SK-N-SH treated with all-trans-retinoic acid at 6 μM for 48 hours (cell line): ENCODE measurements at regions not wholly inside any gene's neighbourhood (a gene's known extent, or its start where the extent isn't known, plus 50 kb on each side); places are given as distances from the start of the nearest gene placed in this dataset.

Source experiments
- ATAC-seq: fragments of 200-7000 bp; cut with Tn5 transposase; 3 replicates; pipeline ENCODE4 v1.9.1; 2020; ENCODE audit warnings: mild to moderate bottlenecking, moderate library complexity
- ARNTL ChIP-seq: fragments of 450-650 bp; formaldehyde crosslinking; IDR thresholded peaks from 2 replicates; pipeline ENCODE4 v1.5.0; 2020; ENCODE audit warnings: low read depth, mild to moderate bottlenecking, moderate library complexity, borderline replicate concordance
- BACH2 ChIP-seq: fragments of 250-450 bp; sonication (Bioruptor Pico); IDR thresholded peaks from 2 replicates; pipeline ENCODE4 v1.9.0; 2021; ENCODE audit warnings: mild to moderate bottlenecking, borderline replicate concordance
- CREB5 ChIP-seq: fragments of 250-450 bp; sonication (Bioruptor Pico); IDR thresholded peaks from 2 replicates; pipeline ENCODE4 v1.5.1; 2020; ENCODE audit warnings: low read depth, mild to moderate bottlenecking, moderate library complexity
- ESRRG ChIP-seq: fragments of 250-450 bp; sonication (Bioruptor Pico); IDR thresholded peaks from 2 replicates; pipeline ENCODE4 v1.6.1; 2021; ENCODE audit warnings: mild to moderate bottlenecking
- ISL1 ChIP-seq: fragments of 250-450 bp; sonication (Bioruptor Pico); IDR thresholded peaks from 2 replicates; pipeline ENCODE4 v2.1.2; 2022; ENCODE audit warnings: mild to moderate bottlenecking, moderate library complexity
- OSR1 ChIP-seq: fragments of 250-450 bp; sonication (Bioruptor Pico); IDR thresholded peaks from 2 replicates; pipeline ENCODE4 v1.8.0; 2022; ENCODE audit warnings: moderate library complexity, mild to moderate bottlenecking, inconsistent platforms
- PATZ1 ChIP-seq: fragments of 250-450 bp; sonication (Bioruptor Pico); IDR thresholded peaks from 2 replicates; pipeline ENCODE4 v1.8.0; 2020; ENCODE audit warnings: mild to moderate bottlenecking, moderate library complexity, borderline replicate concordance
- PPARA ChIP-seq: fragments of 250-450 bp; sonication (Bioruptor Pico); IDR thresholded peaks from 2 replicates; pipeline ENCODE4 v1.5.0; 2020; ENCODE audit warnings: mild to moderate bottlenecking, borderline replicate concordance
- RARB ChIP-seq: fragments of 250-450 bp; sonication (Bioruptor Pico); IDR thresholded peaks from 2 replicates; pipeline ENCODE4 v1.8.0; 2021; ENCODE audit warnings: mild to moderate bottlenecking, moderate library complexity
- TCF4 ChIP-seq: fragments of 250-450 bp; sonication (Bioruptor Pico); IDR thresholded peaks from 2 replicates; pipeline ENCODE4 v1.8.0; 2021; ENCODE audit warnings: mild to moderate bottlenecking, moderate library complexity, borderline replicate concordance
- TSHZ2 ChIP-seq: fragments of 250-450 bp; sonication (Bioruptor Pico); IDR thresholded peaks from 2 replicates; pipeline ENCODE4 v1.5.0; 2020; ENCODE audit warnings: mild to moderate bottlenecking, moderate library complexity
- ZFP3 ChIP-seq: fragments of 250-450 bp; sonication (Bioruptor Pico); IDR thresholded peaks from 2 replicates; pipeline ENCODE4 v1.5.0; 2020; ENCODE audit warnings: mild to moderate bottlenecking, moderate library complexity
- ZFP30 ChIP-seq: fragments of 450-650 bp; formaldehyde crosslinking; IDR thresholded peaks from 2 replicates; pipeline ENCODE4 v1.5.0; 2022; ENCODE audit warnings: mild to moderate bottlenecking, moderate library complexity
- ZNF565 ChIP-seq: fragments of 450-650 bp; formaldehyde crosslinking; conservative IDR thresholded peaks from 2 replicates; pipeline ENCODE4 v1.5.0; 2020; ENCODE audit warnings: low read depth, mild to moderate bottlenecking, moderate library complexity
- ZNF70 ChIP-seq: fragments of 450-650 bp; formaldehyde crosslinking; IDR thresholded peaks from 2 replicates; pipeline ENCODE4 v1.5.0; 2020; ENCODE audit warnings: mild to moderate bottlenecking, moderate library complexity
- ZNF8 ChIP-seq: fragments of 450-650 bp; formaldehyde crosslinking; IDR thresholded peaks from 2 replicates; pipeline ENCODE4 v1.5.0; 2020; ENCODE audit warnings: mild to moderate bottlenecking, moderate library complexity
- TF ChIP-seq, protein P1 (sequence below): fragments of 250-450 bp; sonication (Bioruptor Pico); IDR thresholded peaks from 2 replicates; pipeline ENCODE4 v1.5.1; 2021; ENCODE audit warnings: mild to moderate bottlenecking, moderate library complexity

DNA sequence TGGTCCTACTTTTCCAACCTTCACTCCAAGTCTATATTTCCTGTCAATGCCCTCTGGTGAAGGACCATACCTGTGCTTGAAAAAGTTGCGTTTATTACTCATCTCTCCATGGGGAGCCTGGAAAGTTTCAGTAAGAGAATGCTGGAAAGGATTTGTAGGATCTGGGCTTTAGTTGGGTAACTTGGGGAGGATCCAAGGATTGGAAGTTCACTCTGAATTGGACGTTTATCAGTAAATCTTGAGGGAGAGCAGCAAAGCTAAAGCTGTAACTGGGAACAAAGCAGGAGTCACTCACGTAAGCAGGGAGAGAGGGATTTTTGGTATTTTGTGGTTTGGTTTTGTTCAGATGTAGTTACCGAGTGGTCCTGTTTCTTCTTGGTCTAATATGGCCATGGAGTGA is 51.4 kb upstream of the NPVF start:
- TF ChIP-seq ESRRG (CRISPR knock-in tag) = no peak
- no peak for TF ChIP-seq OSR1
- no peak for TF ChIP-seq ZNF565 (CRISPR knock-in tag)
- TF ChIP-seq ZNF70 (CRISPR knock-in tag) = no peak
- no peak for TF ChIP-seq RARB
- no peak for TF ChIP-seq PPARA
- TF ChIP-seq ZNF8 = no peak
- TF ChIP-seq CREB5 = no peak
- TF ChIP-seq, protein P1, sequence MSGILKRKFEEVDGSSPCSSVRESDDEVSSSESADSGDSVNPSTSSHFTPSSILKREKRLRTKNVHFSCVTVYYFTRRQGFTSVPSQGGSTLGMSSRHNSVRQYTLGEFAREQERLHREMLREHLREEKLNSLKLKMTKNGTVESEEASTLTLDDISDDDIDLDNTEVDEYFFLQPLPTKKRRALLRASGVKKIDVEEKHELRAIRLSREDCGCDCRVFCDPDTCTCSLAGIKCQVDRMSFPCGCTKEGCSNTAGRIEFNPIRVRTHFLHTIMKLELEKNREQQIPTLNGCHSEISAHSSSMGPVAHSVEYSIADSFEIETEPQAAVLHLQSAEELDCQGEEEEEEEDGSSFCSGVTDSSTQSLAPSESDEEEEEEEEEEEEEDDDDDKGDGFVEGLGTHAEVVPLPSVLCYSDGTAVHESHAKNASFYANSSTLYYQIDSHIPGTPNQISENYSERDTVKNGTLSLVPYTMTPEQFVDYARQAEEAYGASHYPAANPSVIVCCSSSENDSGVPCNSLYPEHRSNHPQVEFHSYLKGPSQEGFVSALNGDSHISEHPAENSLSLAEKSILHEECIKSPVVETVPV (CRISPR knock-in tag) = no peak
- no peak for TF ChIP-seq ISL1 (CRISPR knock-in tag)
- TF ChIP-seq PATZ1 = no peak
- no peak for TF ChIP-seq TSHZ2 (CRISPR knock-in tag)
- ATAC-seq = no peak

DNA sequence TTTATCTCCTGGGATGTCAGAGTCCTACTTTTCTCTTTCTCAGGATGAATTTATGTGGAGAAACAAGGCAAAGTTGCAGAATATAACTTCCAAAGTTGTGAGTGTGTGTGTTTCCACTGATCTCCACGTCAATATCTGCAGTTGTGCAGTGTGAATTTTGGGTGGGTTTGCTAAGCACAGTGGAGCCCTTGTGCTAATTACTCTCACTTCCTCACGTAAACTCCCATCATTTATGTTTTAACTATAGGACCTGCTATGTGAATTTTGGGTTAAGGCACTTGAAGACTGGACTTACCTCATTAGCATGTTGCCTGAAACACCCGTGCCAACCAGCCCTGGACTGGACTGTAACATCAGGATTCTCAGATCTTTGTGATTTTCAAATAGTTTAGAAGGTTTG is 51.9 kb upstream of the NPVF start:
- TF ChIP-seq ZFP3 (CRISPR knock-in tag) (no peak), ZNF70 (CRISPR knock-in tag) (no peak), TCF4 (no peak), TSHZ2 (CRISPR knock-in tag) (no peak), ZFP30 (no peak), PATZ1 (no peak), ESRRG (CRISPR knock-in tag) (no peak), ZNF8 (no peak), ARNTL (no peak), ZNF565 (CRISPR knock-in tag) (no peak), BACH2 (CRISPR knock-in tag) (no peak), OSR1 (no peak), CREB5 (no peak), PPARA (no peak)
- TF ChIP-seq, protein P1 (CRISPR knock-in tag) = no peak
- ATAC-seq = no peak
